DND-41 (cell line): ENCODE measurements at regions not wholly inside any gene's neighbourhood (a gene's known extent, or its start where the extent isn't known, plus 50 kb on each side); places are given as distances from the start of the nearest gene placed in this dataset.

Experiments
- ATAC-seq: fragments of 200-7000 bp; cut with Tn5 transposase; 3 replicates; pipeline ENCODE4 v1.9.1; 2021; ENCODE audit warnings: low read depth; ENCODE audit not compliant: insufficient read depth
- DNase-seq: peaks from one replicate; pipeline ENCODE4 v3.0.0-alpha.2; 2020
- H2AFZ ChIP-seq: 2 replicates; pipeline ENCODE4 v1.6.0; 2012; ENCODE audit warnings: low read depth, low read length
- H3K27ac ChIP-seq: 2 replicates; pipeline ENCODE4 v1.5.1; 2012; ENCODE audit warnings: low read length, inconsistent platforms
- H3K27me3 ChIP-seq: fragments of 200-600 bp; sonication (generic); 2 replicates; pipeline ENCODE4 v1.6.0; 2012; ENCODE audit warnings: low read length, mild to moderate bottlenecking, inconsistent platforms; ENCODE audit not compliant: insufficient read depth, poor library complexity
- H3K36me3 ChIP-seq: 2 replicates; pipeline ENCODE4 v1.5.1; 2012; ENCODE audit warnings: low read length, inconsistent platforms; ENCODE audit not compliant: insufficient read depth
- H3K4me1 ChIP-seq: 2 replicates; pipeline ENCODE4 v1.5.1; 2012; ENCODE audit warnings: mild to moderate bottlenecking, low read length; ENCODE audit not compliant: insufficient read depth
- H3K4me2 ChIP-seq: 2 replicates; pipeline ENCODE4 v1.6.0; 2012; ENCODE audit warnings: mild to moderate bottlenecking, moderate library complexity, low read length, inconsistent platforms; ENCODE audit not compliant: insufficient read depth
- H3K4me3 ChIP-seq, 2 experiments: fragments of 200-600 bp in 1 of 2; shearing (Covaris generic) in 1 of 2; 2 replicates each; pipeline ENCODE4 v1.5.1; 2012 to 2016; ENCODE audit warnings: inconsistent platforms in 2 of 2, low read length in 2 of 2, mild to moderate bottlenecking in 2 of 2, low read depth in 1 of 2, moderate library complexity in 1 of 2
- H3K79me2 ChIP-seq: 2 replicates; pipeline ENCODE4 v1.6.0; 2012; ENCODE audit warnings: low read length, inconsistent platforms; ENCODE audit not compliant: insufficient read depth
- H3K9ac ChIP-seq: 2 replicates; pipeline ENCODE4 v1.6.0; 2012; ENCODE audit warnings: low read depth, mild to moderate bottlenecking, inconsistent platforms, low read length, moderate library complexity
- H3K9me3 ChIP-seq: 2 replicates; pipeline ENCODE4 v1.5.1; 2012; ENCODE audit warnings: low read length, moderate library complexity, mild to moderate bottlenecking, inconsistent platforms; ENCODE audit not compliant: insufficient read depth, severe bottlenecking
- H4K20me1 ChIP-seq: 2 replicates; pipeline ENCODE4 v1.6.0; 2012; ENCODE audit warnings: low read length; ENCODE audit not compliant: insufficient read depth
- CTCF ChIP-seq: IDR thresholded peaks from 2 replicates; pipeline ENCODE4 v1.5.1; 2012; ENCODE audit warnings: borderline replicate concordance, low read length, moderate library complexity, mild to moderate bottlenecking; ENCODE audit not compliant: poor library complexity, severe bottlenecking; ENCODE audit errors: extremely low read depth
- EZH2 ChIP-seq: IDR thresholded peaks from 3 replicates; pipeline ENCODE4 v1.6.1; 2012; ENCODE audit warnings: borderline replicate concordance, low read depth, mild to moderate bottlenecking, moderate library complexity, low read length, inconsistent platforms; ENCODE audit not compliant: severe bottlenecking

- DNase-seq, result no peak
- no peaks in the 10 kb centered on the region for H3K36me3 ChIP-seq
- H4K20me1 ChIP-seq, result no peaks in the 10 kb centered on the region
- no peak overlapping the region for H2AFZ ChIP-seq
- no peak for ATAC-seq
- no peak overlapping the region for H3K4me3 ChIP-seq
- no peaks in the 10 kb centered on the region for H3K27me3 ChIP-seq
- no peak overlapping the region for H3K9ac ChIP-seq
- H3K9me3 ChIP-seq, result no peaks in the 10 kb centered on the region
- TF ChIP-seq CTCF (no peak), EZH2 (no peak)
- no peaks in the 10 kb centered on the region for H3K4me1 ChIP-seq
- H3K4me2 ChIP-seq, result no peak overlapping the region
- no peak overlapping the region for H3K27ac ChIP-seq
- no peaks in the 10 kb centered on the region for H3K79me2 ChIP-seq
These were observed 85.9 kb upstream of the CXCL12 start for GRCh38 chr10:44470784-44471183.

GRCh38 chr10:44471410-44471809 is 86.5 kb upstream of the CXCL12 start:
- no peak overlapping the region for H2AFZ ChIP-seq

GRCh38 chr10:44473146-44473545 is 88.2 kb upstream of the CXCL12 start:
- TF ChIP-seq EZH2 (no peak), CTCF (no peak)
- Histone ChIP-seq H3K4me2 (no peak overlapping the region), H3K79me2 (no peaks in the 10 kb centered on the region), H3K4me1 (no peaks in the 10 kb centered on the region), H3K36me3 (no peaks in the 10 kb centered on the region), H3K9me3 (no peaks in the 10 kb centered on the region), H4K20me1 (no peaks in the 10 kb centered on the region), H2AFZ (no peak overlapping the region), H3K27ac (no peak overlapping the region), H3K4me3 (no peak overlapping the region), H3K9ac (no peak overlapping the region), H3K27me3 (no peaks in the 10 kb centered on the region)
- DNase-seq (no peak), ATAC-seq (no peak)

More at GRCh38 chr10:44471410-44471809, 86.5 kb upstream of the CXCL12 start:
- Histone ChIP-seq H3K9me3 (no peaks in the 10 kb centered on the region), H3K4me1 (no peaks in the 10 kb centered on the region), H3K4me2 (no peak overlapping the region), H3K4me3 (no peak overlapping the region), H3K9ac (no peak overlapping the region), H3K36me3 (no peaks in the 10 kb centered on the region), H3K27me3 (no peaks in the 10 kb centered on the region), H3K79me2 (no peaks in the 10 kb centered on the region), H3K27ac (no peak overlapping the region), H4K20me1 (no peaks in the 10 kb centered on the region)
- ATAC-seq (no peak), DNase-seq (no peak)
- TF ChIP-seq CTCF, result no peak
- TF ChIP-seq EZH2, result no peak

GRCh38 chr10:44476409-44477045 is 91.6 kb upstream of the CXCL12 start:
- H3K9ac ChIP-seq, result no peak overlapping the region
- no peak for ATAC-seq

More at GRCh38 chr10:44476409-44477045, 91.6 kb upstream of the CXCL12 start:
- Histone ChIP-seq H4K20me1 (no peaks in the 10 kb centered on the region), H3K9me3 (no peaks in the 10 kb centered on the region), H3K4me2 (no peak overlapping the region), H3K36me3 (no peaks in the 10 kb centered on the region), H3K27me3 (no peaks in the 10 kb centered on the region), H3K27ac (no peak overlapping the region), H2AFZ (no peak overlapping the region), H3K4me1 (no peaks in the 10 kb centered on the region), H3K79me2 (no peaks in the 10 kb centered on the region), H3K4me3 (no peak overlapping the region)
- TF ChIP-seq CTCF (no peak), EZH2 (no peak)
- DNase-seq, result no peak
